HEK293 (cell line): ENCODE measurements at regions not wholly inside any gene's neighbourhood (a gene's known extent, or its start where the extent isn't known, plus 50 kb on each side); places are given as distances from the start of the nearest gene placed in this dataset.

Experiments
- CTCF ChIA-PET: fragments of 350-600 bp; formaldehyde crosslinking; extraction: SDS; loops from one replicate; lab custom pipeline; 2021; ENCODE audit warnings: antibody characterized with exemption; lab: Yijun Ruan, JAX
- POLR2A ChIA-PET: fragments of 300-600 bp; formaldehyde crosslinking; extraction: SDS; loops from one replicate; lab custom pipeline; 2020; ENCODE audit warnings: antibody characterized with exemption, inconsistent platforms; lab: Yijun Ruan, JAX
- H3K27ac ChIP-seq: fragments of 200-500 bp; sonication (Bioruptor generic); 2 replicates; pipeline ENCODE4 v1.5.1; 2014; ENCODE audit warnings: low read depth, low read length, control low read depth, inconsistent platforms; ENCODE audit errors: extremely low read depth
- H3K36me3 ChIP-seq, 2 experiments: fragments of 200-500 bp in 1 of 2; sonication (Bioruptor generic) in 1 of 2; 1 replicate in 1 of 2; 2 replicates in 1 of 2; pipeline ENCODE4 v1.5.1; 2014 to 2017; ENCODE audit warnings: inconsistent platforms in 2 of 2, low read length in 2 of 2; ENCODE audit not compliant: control insufficient read depth in 2 of 2, insufficient read depth in 1 of 2
- H3K4me1 ChIP-seq: fragments of 200-500 bp; sonication (Bioruptor generic); 2 replicates; pipeline ENCODE4 v1.5.1; 2014; ENCODE audit warnings: mild to moderate bottlenecking, low read length, inconsistent platforms; ENCODE audit not compliant: control insufficient read depth, insufficient read depth
- H3K4me3 ChIP-seq: 2 replicates; pipeline ENCODE4 v1.5.1; 2011; ENCODE audit warnings: low read depth, mild to moderate bottlenecking, control low read depth, low read length, moderate library complexity
- H3K9me3 ChIP-seq: fragments of 200-500 bp; sonication (Bioruptor generic); 2 replicates; pipeline ENCODE4 v1.5.1; 2014; ENCODE audit warnings: low read depth, low read length, inconsistent platforms; ENCODE audit not compliant: control insufficient read depth, insufficient read depth
- HOXA7 ChIP-seq: sonication (generic); formaldehyde crosslinking; IDR thresholded peaks from 2 replicates; pipeline ENCODE4 v1.8.1; 2022; ENCODE audit warnings: missing genetic modification reagents, borderline replicate concordance
- HOXC10 ChIP-seq: sonication (generic); formaldehyde crosslinking; IDR thresholded peaks from 2 replicates; pipeline ENCODE4 v1.8.1; 2023; ENCODE audit warnings: mild to moderate bottlenecking, missing genetic modification reagents
- IKZF3 ChIP-seq: fragments of 450-650 bp; IDR thresholded peaks from 2 replicates; pipeline ENCODE4 v1.5.0; 2018; ENCODE audit warnings: missing biosample characterization, mild to moderate bottlenecking, missing genetic modification characterization, moderate library complexity
- INSM2 ChIP-seq: fragments of 450-650 bp; formaldehyde crosslinking; IDR thresholded peaks from 2 replicates; pipeline ENCODE4 v1.5.1; 2016; ENCODE audit warnings: missing biosample characterization, missing genetic modification characterization
- MEIS1 ChIP-seq: sonication (generic); formaldehyde crosslinking; IDR thresholded peaks from 2 replicates; pipeline ENCODE4 v1.8.1; 2022; ENCODE audit warnings: missing genetic modification reagents, mild to moderate bottlenecking, borderline replicate concordance
- PRDM6 ChIP-seq: fragments of 450-650 bp; formaldehyde crosslinking; IDR thresholded peaks from 2 replicates; pipeline ENCODE4 v1.5.1; 2017; ENCODE audit warnings: missing biosample characterization, missing genetic modification characterization
- SP7 ChIP-seq: fragments of 450-650 bp; formaldehyde crosslinking; IDR thresholded peaks from 2 replicates; pipeline ENCODE4 v1.5.1; 2016; ENCODE audit warnings: missing biosample characterization, missing genetic modification characterization
- ZBTB1 ChIP-seq: fragments of 450-650 bp; formaldehyde crosslinking; IDR thresholded peaks from 2 replicates; pipeline ENCODE4 v1.5.1; 2016; ENCODE audit warnings: missing biosample characterization, missing genetic modification characterization
- ZFP41 ChIP-seq: fragments of 450-650 bp; formaldehyde crosslinking; IDR thresholded peaks from 2 replicates; pipeline ENCODE4 v1.5.1; 2016; ENCODE audit warnings: missing biosample characterization, missing genetic modification characterization, borderline replicate concordance
- ZNF18 ChIP-seq: fragments of 450-650 bp; formaldehyde crosslinking; IDR thresholded peaks from 2 replicates; pipeline ENCODE4 v1.5.1; 2016; ENCODE audit warnings: missing biosample characterization, missing genetic modification characterization
- ZNF266 ChIP-seq: fragments of 450-650 bp; formaldehyde crosslinking; IDR thresholded peaks from 2 replicates; pipeline ENCODE4 v1.5.1; 2016; ENCODE audit warnings: missing biosample characterization, missing genetic modification characterization, low read depth
- ZNF394 ChIP-seq: fragments of 450-650 bp; formaldehyde crosslinking; IDR thresholded peaks from 2 replicates; pipeline ENCODE4 v1.5.1; 2016; ENCODE audit warnings: missing biosample characterization, missing genetic modification characterization, mild to moderate bottlenecking, moderate library complexity, borderline replicate concordance
- ZNF423 ChIP-seq: fragments of 450-650 bp; formaldehyde crosslinking; IDR thresholded peaks from 2 replicates; pipeline ENCODE4 v1.5.1; 2016; ENCODE audit warnings: missing biosample characterization, missing genetic modification characterization
- ZNF433 ChIP-seq: fragments of 450-650 bp; formaldehyde crosslinking; IDR thresholded peaks from 2 replicates; pipeline ENCODE4 v1.5.1; 2016; ENCODE audit warnings: missing biosample characterization, missing genetic modification characterization, low read depth
- ZNF555 ChIP-seq: fragments of 450-650 bp; formaldehyde crosslinking; conservative IDR thresholded peaks from 2 replicates; pipeline ENCODE4 v1.5.1; 2017; ENCODE audit warnings: missing biosample characterization, mild to moderate bottlenecking, missing genetic modification characterization, inconsistent platforms
- ZNF792 ChIP-seq: fragments of 450-650 bp; formaldehyde crosslinking; IDR thresholded peaks from 2 replicates; pipeline ENCODE4 v1.5.1; 2016; ENCODE audit warnings: missing biosample characterization, missing genetic modification characterization
- ZSCAN5A ChIP-seq: fragments of 450-650 bp; formaldehyde crosslinking; IDR thresholded peaks from 2 replicates; pipeline ENCODE4 v1.5.1; 2016; ENCODE audit warnings: missing biosample characterization, missing genetic modification characterization
- ZXDB ChIP-seq: fragments of 450-650 bp; formaldehyde crosslinking; IDR thresholded peaks from 2 replicates; pipeline ENCODE4 v1.5.1; 2016; ENCODE audit warnings: missing biosample characterization, missing genetic modification characterization
- TF ChIP-seq, protein P1 (sequence below): fragments of 450-650 bp; IDR thresholded peaks from 2 replicates; pipeline ENCODE4 v1.5.1; 2018; ENCODE audit warnings: missing biosample characterization, mild to moderate bottlenecking, missing genetic modification characterization
- TF ChIP-seq, protein P2 (sequence below): fragments of 450-650 bp; formaldehyde crosslinking; IDR thresholded peaks from 2 replicates; pipeline ENCODE4 v1.5.1; 2016; ENCODE audit warnings: missing biosample characterization, missing genetic modification characterization

DNA sequence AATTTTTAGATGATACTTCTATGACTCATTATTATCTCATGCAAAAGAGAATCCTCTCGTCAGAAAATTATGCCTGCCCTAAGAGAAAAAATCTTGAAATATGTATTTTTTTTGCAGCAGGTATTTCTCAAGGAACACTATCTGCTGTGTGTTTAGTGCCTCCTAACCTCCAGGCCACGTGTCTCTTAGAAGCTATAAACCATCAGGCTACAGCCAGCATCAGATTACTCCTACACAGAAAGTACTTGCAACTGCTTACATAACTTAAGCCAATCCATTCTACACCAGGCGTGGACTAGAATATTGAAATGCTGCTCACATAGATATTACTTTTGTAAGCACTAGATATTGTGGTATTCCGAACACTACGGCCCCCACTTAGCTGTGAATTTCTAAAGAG, 933.4 kb downstream of the PLA2G4A start (continued):
- no peak for TF ChIP-seq IKZF3 (tag by site-specific recombination)
- no peak for TF ChIP-seq SP7
- TF ChIP-seq ZNF555, result no peak
- TF ChIP-seq ZNF18, result no peak
- TF ChIP-seq ZFP41, result no peak

DNA sequence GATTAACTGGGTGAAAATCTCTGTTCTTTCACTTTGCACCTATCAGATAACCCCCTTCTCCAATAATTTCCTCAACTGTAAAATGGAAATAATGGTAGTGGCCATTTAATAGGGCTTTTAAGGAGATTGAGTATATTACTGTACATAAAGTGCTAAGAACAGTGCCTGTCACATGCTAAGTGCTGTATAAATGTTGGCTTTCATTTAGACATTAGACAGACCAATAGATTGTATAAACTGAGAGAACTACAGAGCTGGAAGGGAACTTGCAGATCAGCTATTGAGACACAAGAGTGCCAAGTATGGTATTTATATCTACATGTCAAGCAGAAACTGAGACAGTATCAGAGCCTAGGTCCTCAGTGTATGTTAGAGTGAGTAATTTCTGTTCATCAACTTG, 934.7 kb downstream of the PLA2G4A start:
- TF ChIP-seq, protein P1, sequence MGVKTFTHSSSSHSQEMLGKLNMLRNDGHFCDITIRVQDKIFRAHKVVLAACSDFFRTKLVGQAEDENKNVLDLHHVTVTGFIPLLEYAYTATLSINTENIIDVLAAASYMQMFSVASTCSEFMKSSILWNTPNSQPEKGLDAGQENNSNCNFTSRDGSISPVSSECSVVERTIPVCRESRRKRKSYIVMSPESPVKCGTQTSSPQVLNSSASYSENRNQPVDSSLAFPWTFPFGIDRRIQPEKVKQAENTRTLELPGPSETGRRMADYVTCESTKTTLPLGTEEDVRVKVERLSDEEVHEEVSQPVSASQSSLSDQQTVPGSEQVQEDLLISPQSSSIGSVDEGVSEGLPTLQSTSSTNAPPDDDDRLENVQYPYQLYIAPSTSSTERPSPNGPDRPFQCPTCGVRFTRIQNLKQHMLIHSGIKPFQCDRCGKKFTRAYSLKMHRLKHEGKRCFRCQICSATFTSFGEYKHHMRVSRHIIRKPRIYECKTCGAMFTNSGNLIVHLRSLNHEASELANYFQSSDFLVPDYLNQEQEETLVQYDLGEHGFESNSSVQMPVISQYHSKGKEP (tag by site-specific recombination), result no peak
- TF ChIP-seq ZNF394 (tag by site-specific recombination), result no peak
- no peak for TF ChIP-seq INSM2
- TF ChIP-seq ZSCAN5A (tag by site-specific recombination), result no peak
- no peak for TF ChIP-seq HOXC10 (CRISPR knock-in tag)
- no peak for TF ChIP-seq ZNF433 (tag by site-specific recombination)
- TF ChIP-seq PRDM6 (tag by site-specific recombination), result no peak
- TF ChIP-seq ZNF423 (tag by site-specific recombination), result no peak
- TF ChIP-seq, protein P2, sequence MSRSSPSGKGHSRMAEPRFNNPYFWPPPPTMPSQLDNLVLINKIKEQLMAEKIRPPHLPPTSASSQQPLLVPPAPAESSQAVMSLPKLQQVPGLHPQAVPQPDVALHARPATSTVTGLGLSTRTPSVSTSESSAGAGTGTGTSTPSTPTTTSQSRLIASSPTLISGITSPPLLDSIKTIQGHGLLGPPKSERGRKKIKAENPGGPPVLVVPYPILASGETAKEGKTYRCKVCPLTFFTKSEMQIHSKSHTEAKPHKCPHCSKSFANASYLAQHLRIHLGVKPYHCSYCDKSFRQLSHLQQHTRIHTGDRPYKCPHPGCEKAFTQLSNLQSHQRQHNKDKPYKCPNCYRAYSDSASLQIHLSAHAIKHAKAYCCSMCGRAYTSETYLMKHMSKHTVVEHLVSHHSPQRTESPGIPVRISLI (tag by site-specific recombination), result no peak
- H3K4me3 ChIP-seq, result no peak overlapping the region
- POLR2A ChIA-PET, result no interaction called here
- H3K4me1 ChIP-seq, result no peaks in the 10 kb centered on the region
- CTCF ChIA-PET, result no interaction called here
- H3K36me3 ChIP-seq, result no peaks in the 10 kb centered on the region
- no peak overlapping the region for H3K27ac ChIP-seq
- no peaks in the 10 kb centered on the region for H3K9me3 ChIP-seq

- Histone ChIP-seq H3K4me3 (no peak overlapping the region), H3K9me3 (no peaks in the 10 kb centered on the region), H3K27ac (no peak overlapping the region), H3K36me3 (no peaks in the 10 kb centered on the region), H3K4me1 (no peaks in the 10 kb centered on the region)
- CTCF ChIA-PET, result interaction anchor here (0.6 kb wide), 1 partner anchor 713 kb away, joined by 4 read pairs; no protein-coding TSS in a partner anchor
- POLR2A ChIA-PET, result no interaction called here
- TF ChIP-seq PRDM6 (tag by site-specific recombination) (no peak), ZXDB (tag by site-specific recombination) (no peak), ZNF266 (tag by site-specific recombination) (no peak), MEIS1 (no peak), HOXA7 (CRISPR knock-in tag) (no peak), ZBTB1 (tag by site-specific recombination) (no peak), ZNF792 (tag by site-specific recombination) (no peak)
Observed at GRCh38 chr1:187763976-187764375, 935.2 kb downstream of the PLA2G4A start.
